ENCODE measurements at regions not wholly inside any gene's neighbourhood (a gene's known extent, or its start where the extent isn't known, plus 50 kb on each side); places are given as distances from the start of the nearest gene placed in this dataset.

DNA sequence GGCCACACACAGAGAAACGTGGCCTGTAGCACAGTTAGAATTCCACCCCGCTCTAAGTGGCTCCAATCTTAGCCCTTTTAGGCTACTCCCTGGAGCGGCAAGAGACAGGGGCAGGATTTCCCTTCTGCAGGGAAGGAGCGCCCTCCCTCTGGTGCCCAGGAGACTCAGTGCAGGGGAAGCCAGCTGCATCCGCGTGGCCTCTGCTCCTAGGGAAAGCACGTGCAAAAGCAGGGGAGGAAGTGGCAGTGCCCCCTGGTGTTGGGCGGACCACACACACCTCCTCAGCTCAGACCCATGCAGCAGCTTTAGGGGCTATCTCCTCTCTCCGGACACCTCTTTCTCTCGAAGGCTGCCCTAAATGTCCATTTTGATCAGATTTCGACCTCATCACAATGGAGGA is 50.0 kb downstream of the SPRING1 start:
- Histone ChIP-seq H3K27me3 (ENCODE audit: control insufficient read depth in 1 of 2, insufficient read depth in 2 of 2, low read length in 2 of 2) (peaks cover 0 to 3% of the 10 kb centered on the region in 2 donors), H3K9me3 (ENCODE audit: control insufficient read depth in 2 of 2, insufficient read depth in 1 of 2, low read depth in 1 of 2, low read length in 1 of 2) (no peaks in the 10 kb centered on the region), H3K4me3 (ENCODE audit: low read depth in 1 of 2, low read length in 2 of 2) (no peak overlapping the region), H3K36me3 (ENCODE audit: control insufficient read depth in 2 of 2, insufficient read depth in 2 of 2, low read length in 1 of 2) (no peaks in the 10 kb centered on the region), H3K4me1 (ENCODE audit: control insufficient read depth in 2 of 2, insufficient read depth in 2 of 2, low read length in 1 of 2) (no peaks in the 10 kb centered on the region), H3K27ac (ENCODE audit: low read depth in 2 of 2, low read length in 1 of 2) (no peak overlapping the region)
- 68 to 76% methylated on average over 11 of the region's 11 CpGs for WGBS, 2 donors

DNA sequence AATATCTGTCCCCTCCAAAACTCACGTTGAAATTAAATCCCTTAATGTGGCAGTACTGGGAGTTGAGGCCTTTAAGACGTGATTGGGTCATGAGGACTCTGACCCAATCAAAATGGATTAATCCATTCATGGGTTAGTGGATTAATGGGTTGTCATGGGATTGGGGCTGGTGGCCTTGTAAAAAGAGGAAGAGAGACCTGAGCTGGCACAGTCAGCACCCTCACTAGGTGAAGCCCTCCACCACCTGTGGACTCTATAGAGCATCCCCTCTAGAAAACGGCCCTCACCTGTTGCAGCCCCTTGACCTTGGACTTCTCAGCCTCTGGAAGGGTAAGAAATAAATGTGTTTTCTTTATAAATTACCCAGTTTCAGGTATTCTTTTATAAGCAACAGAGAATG is 53.0 kb downstream of the SPRING1 start:
- H3K27me3 ChIP-seq (ENCODE audit: control insufficient read depth in 1 of 2, insufficient read depth in 2 of 2, low read length in 2 of 2): no peaks in the 10 kb centered on the region
- WGBS, 2 donors: 78 to 80% methylated on average over 3 of the region's 3 CpGs
- H3K36me3 ChIP-seq (ENCODE audit: control insufficient read depth in 2 of 2, insufficient read depth in 2 of 2, low read length in 1 of 2): no peaks in the 10 kb centered on the region
- no peak overlapping the region for H3K27ac ChIP-seq (ENCODE audit: low read depth in 2 of 2, low read length in 1 of 2)
- no peaks in the 10 kb centered on the region for H3K4me1 ChIP-seq (ENCODE audit: control insufficient read depth in 2 of 2, insufficient read depth in 2 of 2, low read length in 1 of 2)
- no peaks in the 10 kb centered on the region for H3K9me3 ChIP-seq (ENCODE audit: control insufficient read depth in 2 of 2, insufficient read depth in 1 of 2, low read depth in 1 of 2, low read length in 1 of 2)
- no peak overlapping the region for H3K4me3 ChIP-seq (ENCODE audit: low read depth in 1 of 2, low read length in 2 of 2)

DNA sequence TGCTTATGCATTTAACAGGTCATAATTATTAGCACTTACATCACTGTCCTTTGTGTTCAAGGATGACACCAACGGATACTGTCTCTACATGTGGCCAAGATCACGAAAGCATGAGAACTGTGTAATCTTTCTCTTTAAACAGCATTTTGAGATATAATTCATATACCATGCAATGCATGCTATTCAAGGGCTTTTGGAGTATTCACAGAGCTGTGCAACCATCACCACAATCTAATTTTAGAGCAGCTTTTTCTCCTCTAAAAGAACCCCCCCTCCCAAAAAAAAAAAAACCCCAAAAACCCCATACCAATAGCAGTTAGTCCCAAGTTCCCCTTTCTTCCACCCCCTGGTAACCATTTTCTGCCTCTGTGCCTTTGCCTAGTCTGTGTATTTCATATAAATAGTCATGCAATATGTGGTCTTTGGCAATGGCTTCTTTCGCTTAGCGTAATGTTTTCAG is 60.6 kb downstream of the SPRING1 start:
- Histone ChIP-seq H3K9me3 (ENCODE audit: control insufficient read depth in 2 of 2, insufficient read depth in 1 of 2, low read depth in 1 of 2, low read length in 1 of 2) (no peaks in the 10 kb centered on the region), H3K36me3 (ENCODE audit: control insufficient read depth in 2 of 2, insufficient read depth in 2 of 2, low read length in 1 of 2) (no peaks in the 10 kb centered on the region), H3K27ac (ENCODE audit: low read depth in 2 of 2, low read length in 1 of 2) (no peak overlapping the region), H3K27me3 (ENCODE audit: control insufficient read depth in 1 of 2, insufficient read depth in 2 of 2, low read length in 2 of 2) (no peaks in the 10 kb centered on the region), H3K4me3 (ENCODE audit: low read depth in 1 of 2, low read length in 2 of 2) (no peak overlapping the region), H3K4me1 (ENCODE audit: control insufficient read depth in 2 of 2, insufficient read depth in 2 of 2, low read length in 1 of 2) (no peaks in the 10 kb centered on the region)
- 67 to 72% methylated on average over 4 of the region's 4 CpGs for WGBS, 2 donors

DNA sequence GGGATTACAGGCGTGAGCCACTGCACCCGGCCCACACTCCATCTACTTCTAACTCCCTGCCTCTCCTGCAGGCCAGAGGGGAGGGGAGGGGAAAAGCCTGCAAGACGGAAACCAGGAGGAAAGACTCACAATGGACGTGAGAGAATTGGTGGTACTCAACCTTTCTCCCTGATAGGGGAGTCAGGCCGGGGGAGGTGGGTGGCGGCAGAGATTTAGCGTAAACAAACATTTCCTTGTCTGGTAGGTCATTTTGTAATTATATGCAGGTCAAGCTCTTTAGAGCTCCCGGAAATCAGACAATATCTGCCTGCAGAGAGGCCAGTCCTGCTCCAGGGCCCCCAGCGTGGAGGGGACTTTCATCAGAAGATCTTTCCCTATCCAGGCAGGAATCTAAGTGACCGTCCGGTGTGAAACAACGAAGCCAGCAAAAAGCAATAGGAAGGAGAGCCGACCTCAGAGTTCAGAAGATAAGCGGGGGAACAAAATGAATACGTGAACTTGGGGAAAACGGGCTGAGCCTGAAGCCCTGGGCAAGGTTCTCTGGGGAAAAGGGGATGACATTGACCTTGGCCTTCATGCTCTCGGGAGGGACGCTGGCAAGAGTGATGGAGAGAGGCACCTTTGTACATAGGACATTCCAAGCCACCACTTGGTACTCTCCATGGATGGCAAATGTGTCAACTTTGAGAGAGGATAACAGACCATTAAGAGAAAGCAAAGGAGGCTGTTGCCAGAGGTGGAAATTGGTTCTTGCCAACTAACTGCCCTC is 62.3 kb downstream of the SPRING1 start:
- no peak overlapping the region for H3K27ac ChIP-seq (ENCODE audit: low read depth in 2 of 2, low read length in 1 of 2)

DNA sequence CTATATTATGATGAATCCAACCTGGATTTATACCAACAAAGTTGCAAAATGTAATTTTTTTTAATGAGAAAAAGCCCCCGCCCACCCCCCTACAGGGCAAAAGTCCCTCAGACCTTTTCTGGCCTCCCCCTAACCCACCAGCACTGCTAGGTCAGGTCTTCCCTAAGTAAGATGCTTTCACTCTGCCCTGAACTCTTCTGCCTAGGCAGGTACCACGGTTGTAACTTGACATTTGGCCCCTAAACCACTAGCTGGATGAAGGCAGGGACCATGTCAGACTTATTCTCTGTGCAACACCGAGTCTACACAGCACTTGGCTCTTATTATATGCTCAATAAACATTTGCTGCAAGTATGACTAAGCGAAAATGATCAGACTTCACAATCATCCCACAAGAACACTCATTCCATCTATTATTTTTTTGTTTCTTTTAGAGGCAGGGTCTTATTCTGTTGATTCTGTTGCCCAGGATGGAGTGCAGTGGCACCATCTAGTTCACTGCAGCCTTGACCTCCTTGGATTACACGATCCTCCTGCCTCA is 63.2 kb downstream of the SPRING1 start:
- Histone ChIP-seq H3K4me3 (ENCODE audit: low read depth in 1 of 2, low read length in 2 of 2) (no peak overlapping the region), H3K36me3 (ENCODE audit: control insufficient read depth in 2 of 2, insufficient read depth in 2 of 2, low read length in 1 of 2) (no peaks in the 10 kb centered on the region), H3K4me1 (ENCODE audit: control insufficient read depth in 2 of 2, insufficient read depth in 2 of 2, low read length in 1 of 2) (no peaks in the 10 kb centered on the region), H3K9me3 (ENCODE audit: control insufficient read depth in 2 of 2, insufficient read depth in 1 of 2, low read depth in 1 of 2, low read length in 1 of 2) (no peaks in the 10 kb centered on the region), H3K27ac (ENCODE audit: low read depth in 2 of 2, low read length in 1 of 2) (no peak overlapping the region), H3K27me3 (ENCODE audit: control insufficient read depth in 1 of 2, insufficient read depth in 2 of 2, low read length in 2 of 2) (no peaks in the 10 kb centered on the region)
- WGBS, 2 donors: 74 to 75% methylated on average over 5 of the region's 5 CpGs

More for the DNA sequence above, 62.3 kb downstream of the SPRING1 start:
- no peaks in the 10 kb centered on the region for H3K27me3 ChIP-seq (ENCODE audit: control insufficient read depth in 1 of 2, insufficient read depth in 2 of 2, low read length in 2 of 2)
- 81% methylated on average over 18 of the region's 18 CpGs for WGBS, 2 donors
- no peak overlapping the region for H3K4me3 ChIP-seq (ENCODE audit: low read depth in 1 of 2, low read length in 2 of 2)
- H3K4me1 ChIP-seq (ENCODE audit: control insufficient read depth in 2 of 2, insufficient read depth in 2 of 2, low read length in 1 of 2): no peaks in the 10 kb centered on the region
- no peaks in the 10 kb centered on the region for H3K9me3 ChIP-seq (ENCODE audit: control insufficient read depth in 2 of 2, insufficient read depth in 1 of 2, low read depth in 1 of 2, low read length in 1 of 2)
- H3K36me3 ChIP-seq (ENCODE audit: control insufficient read depth in 2 of 2, insufficient read depth in 2 of 2, low read length in 1 of 2): no peaks in the 10 kb centered on the region

DNA sequence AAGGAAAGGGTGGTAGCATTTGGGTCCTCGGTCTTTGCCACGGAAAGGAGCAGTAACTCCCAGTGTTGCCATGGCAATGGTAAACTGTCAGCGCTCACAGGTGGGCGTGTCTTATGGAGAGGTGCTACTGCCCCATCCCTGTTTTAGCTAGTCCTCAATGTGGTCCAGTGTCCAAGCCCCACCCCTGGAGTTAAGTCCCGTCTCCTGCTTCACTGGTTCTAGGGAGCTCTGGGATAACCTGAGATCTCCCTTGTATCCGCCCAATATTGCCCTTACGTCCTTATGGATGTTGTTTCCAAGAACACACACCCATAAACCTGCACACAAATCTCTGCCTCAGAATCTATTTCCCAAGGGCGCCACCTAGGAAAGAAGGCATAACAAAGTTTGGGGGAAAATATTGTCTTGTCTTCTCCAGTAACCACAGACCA is 64.2 kb downstream of the SPRING1 start:
- no peaks in the 10 kb centered on the region for H3K27me3 ChIP-seq (ENCODE audit: control insufficient read depth in 1 of 2, insufficient read depth in 2 of 2, low read length in 2 of 2)
- no peaks in the 10 kb centered on the region for H3K36me3 ChIP-seq (ENCODE audit: control insufficient read depth in 2 of 2, insufficient read depth in 2 of 2, low read length in 1 of 2)
- H3K4me3 ChIP-seq (ENCODE audit: low read depth in 1 of 2, low read length in 2 of 2): no peak overlapping the region
- no peaks in the 10 kb centered on the region for H3K9me3 ChIP-seq (ENCODE audit: control insufficient read depth in 2 of 2, insufficient read depth in 1 of 2, low read depth in 1 of 2, low read length in 1 of 2)
- no peak overlapping the region for H3K27ac ChIP-seq (ENCODE audit: low read depth in 2 of 2, low read length in 1 of 2)
- H3K4me1 ChIP-seq (ENCODE audit: control insufficient read depth in 2 of 2, insufficient read depth in 2 of 2, low read length in 1 of 2): no peaks in the 10 kb centered on the region
- WGBS, 2 donors: 65 to 70% methylated on average over 8 of the region's 8 CpGs

DNA sequence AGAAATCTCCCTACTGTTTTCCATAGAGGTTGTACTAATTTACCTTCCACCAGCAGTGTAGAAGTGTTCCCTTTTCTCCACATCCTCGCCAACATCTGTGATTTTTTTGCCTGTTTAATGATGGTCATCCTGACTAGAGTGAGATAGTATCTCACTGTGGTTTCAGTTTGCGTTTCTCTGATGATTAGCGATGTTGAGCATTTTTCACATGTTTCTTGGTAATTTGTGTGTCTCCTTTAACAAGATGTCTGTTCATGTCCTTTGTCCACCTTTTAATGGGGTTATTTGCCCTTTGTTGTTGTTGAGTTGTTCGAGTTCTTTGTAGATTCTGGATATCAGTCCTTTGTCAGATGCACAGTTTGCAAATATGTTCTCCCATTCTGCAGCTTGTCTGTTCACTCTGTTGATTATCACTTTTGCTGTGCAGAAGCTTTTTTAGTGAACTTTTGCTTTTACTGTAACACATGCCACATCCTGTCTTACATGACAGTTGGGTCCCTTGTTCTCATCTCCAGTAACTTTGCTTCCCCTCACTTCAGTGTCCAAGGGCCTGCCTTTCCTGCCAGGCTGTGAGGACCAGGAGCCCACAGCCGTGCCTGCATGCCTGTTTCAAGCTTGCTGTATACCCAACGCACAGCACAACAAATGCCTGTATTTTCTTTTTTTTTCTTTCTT is 64.9 kb downstream of the SPRING1 start:
- Histone ChIP-seq H3K4me1 (ENCODE audit: control insufficient read depth in 2 of 2, insufficient read depth in 2 of 2, low read length in 1 of 2) (no peaks in the 10 kb centered on the region), H3K9me3 (ENCODE audit: control insufficient read depth in 2 of 2, insufficient read depth in 1 of 2, low read depth in 1 of 2, low read length in 1 of 2) (no peaks in the 10 kb centered on the region), H3K36me3 (ENCODE audit: control insufficient read depth in 2 of 2, insufficient read depth in 2 of 2, low read length in 1 of 2) (no peaks in the 10 kb centered on the region), H3K27ac (ENCODE audit: low read depth in 2 of 2, low read length in 1 of 2) (no peak overlapping the region), H3K4me3 (ENCODE audit: low read depth in 1 of 2, low read length in 2 of 2) (no peak overlapping the region), H3K27me3 (ENCODE audit: control insufficient read depth in 1 of 2, insufficient read depth in 2 of 2, low read length in 2 of 2) (no peaks in the 10 kb centered on the region)
- WGBS, 2 donors: 55 to 70% methylated on average over 6 of the region's 6 CpGs

DNA sequence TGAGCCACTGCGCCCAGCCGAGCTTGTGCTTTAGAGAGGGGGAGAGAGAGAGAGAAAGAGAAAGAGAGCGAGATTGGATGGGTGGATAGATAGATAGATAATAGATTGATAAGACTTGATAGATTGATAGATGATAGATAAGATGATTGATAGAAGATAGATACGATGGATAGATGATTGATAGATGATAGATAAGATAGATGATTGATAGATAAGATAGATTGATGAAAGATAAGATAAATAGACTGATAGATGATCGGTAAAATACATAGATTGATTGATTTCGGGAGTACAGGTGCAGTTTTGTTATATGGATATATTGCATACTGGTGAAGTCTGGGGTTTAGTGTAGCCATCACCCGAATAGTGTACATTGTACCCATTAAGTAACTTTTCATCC is 65.9 kb downstream of the SPRING1 start:
- no peak overlapping the region for H3K27ac ChIP-seq (ENCODE audit: low read depth in 2 of 2, low read length in 1 of 2)
- 80 to 89% methylated on average over 7 of the region's 7 CpGs for WGBS, 2 donors

DNA sequence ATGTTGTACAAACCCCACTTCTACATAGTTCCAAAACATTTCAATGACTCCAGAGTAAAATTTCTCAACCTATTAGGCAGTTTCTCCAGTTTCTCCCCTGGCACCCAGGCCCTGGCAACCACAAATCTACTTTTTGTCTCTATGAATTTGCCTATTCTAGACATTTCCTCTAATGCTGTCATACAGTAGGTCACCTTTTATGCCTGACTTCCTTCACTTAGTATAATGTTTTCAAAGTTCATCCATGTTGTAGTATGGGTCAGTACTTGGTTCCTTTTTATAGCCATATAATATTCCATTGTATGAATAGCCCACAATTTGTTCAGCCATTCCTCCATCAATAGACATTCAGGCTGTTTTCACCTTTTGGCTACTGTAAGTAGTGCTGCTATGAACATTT is 67.0 kb downstream of the SPRING1 start:
- H3K4me1 ChIP-seq (ENCODE audit: control insufficient read depth in 2 of 2, insufficient read depth in 2 of 2, low read length in 1 of 2): no peaks in the 10 kb centered on the region
- no peaks in the 10 kb centered on the region for H3K9me3 ChIP-seq (ENCODE audit: control insufficient read depth in 2 of 2, insufficient read depth in 1 of 2, low read depth in 1 of 2, low read length in 1 of 2)
- H3K27ac ChIP-seq (ENCODE audit: low read depth in 2 of 2, low read length in 1 of 2): no peak overlapping the region
- H3K27me3 ChIP-seq (ENCODE audit: control insufficient read depth in 1 of 2, insufficient read depth in 2 of 2, low read length in 2 of 2): no peaks in the 10 kb centered on the region
- no peaks in the 10 kb centered on the region for H3K36me3 ChIP-seq (ENCODE audit: control insufficient read depth in 2 of 2, insufficient read depth in 2 of 2, low read length in 1 of 2)
- H3K4me3 ChIP-seq (ENCODE audit: low read depth in 1 of 2, low read length in 2 of 2): no peak overlapping the region

More for the DNA sequence above, 65.9 kb downstream of the SPRING1 start:
- H3K9me3 ChIP-seq (ENCODE audit: control insufficient read depth in 2 of 2, insufficient read depth in 1 of 2, low read depth in 1 of 2, low read length in 1 of 2): no peaks in the 10 kb centered on the region
- H3K36me3 ChIP-seq (ENCODE audit: control insufficient read depth in 2 of 2, insufficient read depth in 2 of 2, low read length in 1 of 2): no peaks in the 10 kb centered on the region
- H3K4me3 ChIP-seq (ENCODE audit: low read depth in 1 of 2, low read length in 2 of 2): no peak overlapping the region
- H3K27me3 ChIP-seq (ENCODE audit: control insufficient read depth in 1 of 2, insufficient read depth in 2 of 2, low read length in 2 of 2): no peaks in the 10 kb centered on the region
- H3K4me1 ChIP-seq (ENCODE audit: control insufficient read depth in 2 of 2, insufficient read depth in 2 of 2, low read length in 1 of 2): no peaks in the 10 kb centered on the region
